Stimulated activated CD4-positive, alpha-beta T cell treated with anti-CD3 and anti-CD28 coated beads, Interleukin-1b, Interleukin-23, amount 100 ng/mL, for 48 hours (primary cell): ENCODE measurements at regions not wholly inside any gene's neighbourhood (a gene's known extent, or its start where the extent isn't known, plus 50 kb on each side); places are given as distances from the start of the nearest gene placed in this dataset.
"Not testable (repeated sequence)": the region's sequence is repeated elsewhere in the genome, so short reads cannot be mapped to it uniquely, and the experiment has no call there.

Source experiments
- DNase-seq: peaks from one replicate; pipeline ENCODE4 v3.0.0-alpha.2; 2020

- no peak for DNase-seq
Measured at GRCh38 chr15:87672309-87673288, 583.9 kb downstream of the NTRK3 start.

- DNase-seq, result no peak
Measured at GRCh38 chr15:87671289-87671688, 585.2 kb downstream of the NTRK3 start.

- no peak for DNase-seq
Measured at GRCh38 chr15:87669846-87670245, 586.7 kb downstream of the NTRK3 start.

- DNase-seq, result not testable (repeated sequence)
Measured at GRCh38 chr15:87668768-87669564, 587.6 kb downstream of the NTRK3 start.

GRCh38 chr15:87667643-87668042 lies 588.9 kb downstream of the NTRK3 start:
- no peak for DNase-seq

GRCh38 chr15:87662575-87662974 lies 594.0 kb downstream of the NTRK3 start:
- DNase-seq, result no peak

GRCh38 chr15:87661454-87662355 lies 594.8 kb downstream of the NTRK3 start:
- DNase-seq, result no peak

- DNase-seq, result no peak
Measured at GRCh38 chr15:87660251-87661129, 596.0 kb downstream of the NTRK3 start.

GRCh38 chr15:87656372-87656771 lies 600.2 kb downstream of the NTRK3 start:
- no peak for DNase-seq

- no peak for DNase-seq
Measured at GRCh38 chr15:87653646-87654045, 602.9 kb downstream of the NTRK3 start.

- no peak for DNase-seq
Measured at GRCh38 chr15:87649175-87649574, 607.4 kb downstream of the NTRK3 start.

- no peak for DNase-seq
Measured at GRCh38 chr15:87648278-87648677, 608.3 kb downstream of the NTRK3 start.

- DNase-seq, result no peak
Measured at GRCh38 chr15:87645723-87646122, 610.8 kb downstream of the NTRK3 start.

- DNase-seq, result not testable (repeated sequence)
Measured at GRCh38 chr15:87642997-87643396, 613.5 kb downstream of the NTRK3 start.

- no peak for DNase-seq
Measured at GRCh38 chr15:87639305-87640011, 617.1 kb downstream of the NTRK3 start.

- no peak for DNase-seq
Measured at GRCh38 chr15:87638554-87639083, 617.9 kb downstream of the NTRK3 start.

- no peak for DNase-seq
Measured at GRCh38 chr15:87634361-87634760, 622.2 kb downstream of the NTRK3 start.

- no peak for DNase-seq
Measured at GRCh38 chr15:87633525-87633924, 623.0 kb downstream of the NTRK3 start.

- DNase-seq, result no peak
Measured at GRCh38 chr15:87632364-87632763, 624.2 kb downstream of the NTRK3 start.

- DNase-seq, result no peak
Measured at GRCh38 chr15:87631775-87632174, 624.8 kb downstream of the NTRK3 start.

GRCh38 chr15:87631093-87631492 lies 625.4 kb downstream of the NTRK3 start:
- no peak for DNase-seq
